ENCODE measurements at regions not wholly inside any gene's neighbourhood (a gene's known extent, or its start where the extent isn't known, plus 50 kb on each side); places are given as distances from the start of the nearest gene placed in this dataset.

GRCh38 chr20:43283126-43283525 is 93.4 kb upstream of the PTPRT start:
- no peak for TF ChIP-seq CTCF (IDR thresholded peaks at IDR 0.05)
- no peak for TF ChIP-seq POLR2A (IDR thresholded peaks at IDR 0.05)

Measured in lower leg skin (tissue), 3 donors.